ENCODE measurements at regions not wholly inside any gene's neighbourhood (a gene's known extent, or its start where the extent isn't known, plus 50 kb on each side); places are given as distances from the start of the nearest gene placed in this dataset.

DNA sequence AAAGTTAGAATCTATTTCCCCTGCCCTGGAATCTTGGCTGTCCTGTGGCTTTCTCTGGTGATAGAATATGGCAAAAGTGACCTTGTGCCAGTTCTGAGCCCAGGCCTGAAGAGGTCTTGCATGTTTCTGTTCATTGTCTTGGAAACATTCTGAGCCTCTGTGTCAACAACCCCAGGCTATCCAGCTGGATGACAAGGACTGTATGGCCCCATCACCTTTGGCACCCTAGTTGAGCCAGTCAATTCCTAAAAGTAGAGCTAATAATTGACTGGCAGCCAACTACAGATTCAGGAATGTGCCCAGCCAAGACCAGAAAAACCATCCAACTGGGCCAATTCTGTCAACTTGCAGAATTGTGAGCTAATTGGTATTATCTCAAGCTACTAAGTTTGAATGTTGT, 514.1 kb upstream of the LARGE1 start:
- TF ChIP-seq, protein P1, sequence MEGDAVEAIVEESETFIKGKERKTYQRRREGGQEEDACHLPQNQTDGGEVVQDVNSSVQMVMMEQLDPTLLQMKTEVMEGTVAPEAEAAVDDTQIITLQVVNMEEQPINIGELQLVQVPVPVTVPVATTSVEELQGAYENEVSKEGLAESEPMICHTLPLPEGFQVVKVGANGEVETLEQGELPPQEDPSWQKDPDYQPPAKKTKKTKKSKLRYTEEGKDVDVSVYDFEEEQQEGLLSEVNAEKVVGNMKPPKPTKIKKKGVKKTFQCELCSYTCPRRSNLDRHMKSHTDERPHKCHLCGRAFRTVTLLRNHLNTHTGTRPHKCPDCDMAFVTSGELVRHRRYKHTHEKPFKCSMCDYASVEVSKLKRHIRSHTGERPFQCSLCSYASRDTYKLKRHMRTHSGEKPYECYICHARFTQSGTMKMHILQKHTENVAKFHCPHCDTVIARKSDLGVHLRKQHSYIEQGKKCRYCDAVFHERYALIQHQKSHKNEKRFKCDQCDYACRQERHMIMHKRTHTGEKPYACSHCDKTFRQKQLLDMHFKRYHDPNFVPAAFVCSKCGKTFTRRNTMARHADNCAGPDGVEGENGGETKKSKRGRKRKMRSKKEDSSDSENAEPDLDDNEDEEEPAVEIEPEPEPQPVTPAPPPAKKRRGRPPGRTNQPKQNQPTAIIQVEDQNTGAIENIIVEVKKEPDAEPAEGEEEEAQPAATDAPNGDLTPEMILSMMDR (IDR thresholded peaks at IDR 0.05; ENCODE audit: insufficient read depth, low read length, poor library complexity, severe bottlenecking) = no peak
- TF ChIP-seq EZH2phosphoT487 (conservative IDR thresholded peaks at IDR 0.05; ENCODE audit: low read length) = no peak

Data from SU-DHL-6 (cell line).